Activated naive CD4-positive, alpha-beta T cell treated with anti-CD3 and anti-CD28 coated beads, Interleukin-2, amount 50 U/mL, for 72 hours (primary cell): ENCODE measurements at regions not wholly inside any gene's neighbourhood (a gene's known extent, or its start where the extent isn't known, plus 50 kb on each side); places are given as distances from the start of the nearest gene placed in this dataset.
A peak's percentile ranks its signal among the peaks of the same experiment; 100 is the strongest.
"Not testable (repeated sequence)": the region's sequence is repeated elsewhere in the genome, so short reads cannot be mapped to it uniquely, and the experiment has no call there.

ENCODE experiments used
- ATAC-seq, 2 donors: fragments of 150-1000 bp; cut with Tn5 transposase; 2 replicates each; pipeline ENCODE4 v1.10.0; 2021; ENCODE audit warnings: mild to moderate bottlenecking in 2 of 2, moderate library complexity in 2 of 2
- DNase-seq, 2 donors: peaks; one replicate each; pipeline ENCODE4 v3.0.0; 2021 to 2022; ENCODE audit warnings: low spot score in 2 of 2
- H3K27ac Mint-ChIP-seq, 2 donors: one replicate each; pipeline ENCODE4 v1.8.0; 2022; ENCODE audit warnings: mild to moderate bottlenecking in 2 of 2, mixed read lengths in 2 of 2
- H3K36me3 Mint-ChIP-seq, 2 donors: one replicate each; pipeline ENCODE4 v1.8.0; 2022; ENCODE audit warnings: mixed read lengths in 2 of 2
- H3K9me3 Mint-ChIP-seq, 2 donors: one replicate each; pipeline ENCODE4 v1.8.0; 2022; ENCODE audit warnings: mixed read lengths in 2 of 2

GRCh38 chr1:143905214-143906179 lies 66.3 kb downstream of the FAM72C start:
- H3K27ac Mint-ChIP-seq = peak overlapping the region in 1 of 2 donors; percentile 72
- DNase-seq (peak; percentile 14 to 58), ATAC-seq (peak; percentile 41 to 64)
- not testable (repeated sequence) for H3K36me3 Mint-ChIP-seq, H3K9me3 Mint-ChIP-seq

GRCh38 chr1:143904622-143904979 lies 67.2 kb downstream of the FAM72C start:
- not testable (repeated sequence) for DNase-seq, H3K9me3 Mint-ChIP-seq, H3K27ac Mint-ChIP-seq, H3K36me3 Mint-ChIP-seq
- ATAC-seq = peak; percentile 67 to 72

GRCh38 chr1:143903899-143904621 lies 67.7 kb downstream of the FAM72C start:
- not testable (repeated sequence) for H3K27ac Mint-ChIP-seq, H3K36me3 Mint-ChIP-seq, H3K9me3 Mint-ChIP-seq
- peak; percentile 3 to 54 for DNase-seq
- peak; percentile 69 to 78 for ATAC-seq

GRCh38 chr1:143896377-143896776 lies 75.4 kb downstream of the FAM72C start:
- DNase-seq, H3K36me3 Mint-ChIP-seq, H3K27ac Mint-ChIP-seq, ATAC-seq, H3K9me3 Mint-ChIP-seq: not testable (repeated sequence)

- not testable (repeated sequence) for H3K9me3 Mint-ChIP-seq, H3K27ac Mint-ChIP-seq, H3K36me3 Mint-ChIP-seq
- peak; percentile 77 to 81 for DNase-seq
- ATAC-seq = peak; percentile 91
Measured at GRCh38 chr1:143884932-143885574, 86.7 kb downstream of the FAM72C start.

GRCh38 chr1:143884532-143884931 lies 87.3 kb downstream of the FAM72C start:
- not testable (repeated sequence) for H3K27ac Mint-ChIP-seq, H3K9me3 Mint-ChIP-seq, H3K36me3 Mint-ChIP-seq
- peak; percentile 58 to 76 for DNase-seq
- ATAC-seq = peak; percentile 79 to 88

- not testable (repeated sequence) for H3K36me3 Mint-ChIP-seq, H3K9me3 Mint-ChIP-seq, H3K27ac Mint-ChIP-seq, DNase-seq
- ATAC-seq = peak; percentile 46 to 72
Measured at GRCh38 chr1:143879757-143880536, 91.8 kb downstream of the FAM72C start.

GRCh38 chr1:143875947-143876346 lies 95.8 kb downstream of the FAM72C start:
- H3K36me3 Mint-ChIP-seq, ATAC-seq, DNase-seq, H3K27ac Mint-ChIP-seq, H3K9me3 Mint-ChIP-seq: not testable (repeated sequence)

- H3K36me3 Mint-ChIP-seq, DNase-seq, H3K9me3 Mint-ChIP-seq, H3K27ac Mint-ChIP-seq: not testable (repeated sequence)
- ATAC-seq = peak in 1 of 2 donors; percentile 48
Measured at GRCh38 chr1:143874625-143875024, 97.2 kb downstream of the FAM72C start.

- H3K27ac Mint-ChIP-seq, DNase-seq, H3K9me3 Mint-ChIP-seq, H3K36me3 Mint-ChIP-seq: not testable (repeated sequence)
- peak; percentile 55 to 86 for ATAC-seq
Measured at GRCh38 chr1:143873650-143874049, 98.1 kb downstream of the FAM72C start.

- H3K9me3 Mint-ChIP-seq, H3K36me3 Mint-ChIP-seq, H3K27ac Mint-ChIP-seq, DNase-seq, ATAC-seq: not testable (repeated sequence)
Measured at GRCh38 chr1:143870388-143870787, 101.4 kb downstream of the FAM72C start.

GRCh38 chr1:143867590-143868220 lies 104.1 kb downstream of the FAM72C start:
- not testable (repeated sequence) for H3K9me3 Mint-ChIP-seq, ATAC-seq, H3K36me3 Mint-ChIP-seq, H3K27ac Mint-ChIP-seq, DNase-seq

GRCh38 chr1:143863901-143864520 lies 107.8 kb downstream of the FAM72C start:
- peak; percentile 91 to 92 for ATAC-seq
- not testable (repeated sequence) for H3K36me3 Mint-ChIP-seq, H3K9me3 Mint-ChIP-seq, H3K27ac Mint-ChIP-seq, DNase-seq

- DNase-seq, H3K9me3 Mint-ChIP-seq, H3K27ac Mint-ChIP-seq, H3K36me3 Mint-ChIP-seq: not testable (repeated sequence)
- ATAC-seq = peak; percentile 46 to 58
Measured at GRCh38 chr1:143862722-143863121, 109.1 kb downstream of the FAM72C start.

GRCh38 chr1:143861306-143861705 lies 110.5 kb downstream of the FAM72C start:
- not testable (repeated sequence) for H3K9me3 Mint-ChIP-seq, DNase-seq, H3K36me3 Mint-ChIP-seq, H3K27ac Mint-ChIP-seq, ATAC-seq
